Left ventricle myocardium inferior (tissue), 1 donor: ENCODE measurements at regions not wholly inside any gene's neighbourhood (a gene's known extent, or its start where the extent isn't known, plus 50 kb on each side); places are given as distances from the start of the nearest gene placed in this dataset.

Experiments used
- DNase-seq: peaks from one replicate; pipeline ENCODE4 v3.0.0-alpha.2; 2020
- H3K27ac ChIP-seq: fragments of 200-600 bp; replicated peaks from 2 replicates; pipeline ENCODE4 v1.8.0; 2021
- H3K27me3 ChIP-seq: fragments of 200-600 bp; 2 replicates; pipeline ENCODE4 v1.8.0; 2021; ENCODE audit warnings: low read depth
- H3K36me3 ChIP-seq: fragments of 200-600 bp; 2 replicates; pipeline ENCODE4 v1.8.0; 2021
- H3K4me1 ChIP-seq: fragments of 200-600 bp; 2 replicates; pipeline ENCODE4 v1.8.0; 2021
- H3K4me3 ChIP-seq: fragments of 200-600 bp; 2 replicates; pipeline ENCODE4 v1.8.0; 2021; ENCODE audit warnings: mild to moderate bottlenecking, moderate library complexity
- H3K9me3 ChIP-seq: fragments of 200-600 bp; replicated peaks from 2 replicates; pipeline ENCODE4 v1.8.0; 2021
- CTCF ChIP-seq: fragments of 200-600 bp; IDR thresholded peaks from 2 replicates; pipeline ENCODE4 v1.8.0; 2021; ENCODE audit warnings: antibody characterized with exemption, mild to moderate bottlenecking, borderline replicate concordance
- intact Hi-C: fragments of 100-400 bp; cut with micrococcal nuclease; formaldehyde crosslinking; loops from one replicate; pipeline ENCODE4 v1.11.0; 2022
- donor health status: DM: no; HTN: yes; CAD: no; lungs with severe emphysema.

- DNase-seq = no peak
- intact Hi-C loops = no loop called here
Observed at GRCh38 chr3:174440253-174440701, 418.9 kb upstream of the NAALADL2 start.

GRCh38 chr3:174440741-174441587 lies 418.2 kb upstream of the NAALADL2 start:
- Histone ChIP-seq H3K4me1 (peaks cover 63% of the 10 kb centered on the region), H3K4me3 (peak overlapping the region; percentile 86), H3K27me3 (peaks cover 4% of the 10 kb centered on the region), H3K9me3 (no peaks in the 10 kb centered on the region), H3K27ac (peak overlapping the region; percentile 99), H3K36me3 (no peaks in the 10 kb centered on the region)
- DNase-seq = peak; percentile 83
- intact Hi-C loops = no loop called here
- TF ChIP-seq CTCF = no peak

More at GRCh38 chr3:174440253-174440701, 418.9 kb upstream of the NAALADL2 start:
- Histone ChIP-seq H3K4me1 (peaks cover 64% of the 10 kb centered on the region), H3K27ac (peak overlapping the region; percentile 99), H3K4me3 (peak overlapping the region; percentile 86), H3K36me3 (no peaks in the 10 kb centered on the region), H3K27me3 (peaks cover 4% of the 10 kb centered on the region), H3K9me3 (no peaks in the 10 kb centered on the region)
- TF ChIP-seq CTCF = no peak

GRCh38 chr3:174441588-174442301 lies 417.4 kb upstream of the NAALADL2 start:
- H3K4me1 ChIP-seq = peaks cover 60% of the 10 kb centered on the region
- no peak for TF ChIP-seq CTCF
- no peaks in the 10 kb centered on the region for H3K9me3 ChIP-seq
- DNase-seq = no peak
- peak overlapping the region; percentile 86 for H3K4me3 ChIP-seq
- no peaks in the 10 kb centered on the region for H3K36me3 ChIP-seq
- H3K27ac ChIP-seq = peak overlapping the region; percentile 99
- intact Hi-C loops = no loop called here
- H3K27me3 ChIP-seq = peaks cover 4% of the 10 kb centered on the region

GRCh38 chr3:174442302-174442682 lies 416.8 kb upstream of the NAALADL2 start:
- Histone ChIP-seq H3K27me3 (peaks cover 4% of the 10 kb centered on the region), H3K27ac (peak overlapping the region; percentile 99)
- intact Hi-C loops = no loop called here

More at GRCh38 chr3:174442302-174442682, 416.8 kb upstream of the NAALADL2 start:
- no peak for TF ChIP-seq CTCF
- no peaks in the 10 kb centered on the region for H3K36me3 ChIP-seq
- H3K4me1 ChIP-seq = peaks cover 57% of the 10 kb centered on the region
- H3K9me3 ChIP-seq = no peaks in the 10 kb centered on the region
- peak overlapping the region; percentile 86 for H3K4me3 ChIP-seq
- DNase-seq = no peak
